Right lobe of liver (tissue), 4 donors: ENCODE measurements at regions not wholly inside any gene's neighbourhood (a gene's known extent, or its start where the extent isn't known, plus 50 kb on each side); places are given as distances from the start of the nearest gene placed in this dataset.

Experiments
- POLR2A ChIP-seq: fragments of 450-650 bp; IDR thresholded peaks from one replicate; pipeline ENCODE4 v1.6.1; 2017; ENCODE audit warnings: antibody characterized with exemption, mild to moderate bottlenecking
- TF ChIP-seq, protein P1 (sequence below), 4 donors: fragments of 200-600 bp in 3 of 4; fragments of 450-650 bp in 1 of 4; IDR thresholded peaks; one replicate each; pipeline versions ENCODE4 v1.5.1 to v1.8.0; 2016 to 2022; ENCODE audit warnings: antibody characterized with exemption in 4 of 4, mild to moderate bottlenecking in 2 of 4
- donor health status: DM: no; HTN: no; CAD: no.
- donor health status: DM: no; HTN: no; CAD: no.
- donor health status: DM: no; HTN: yes; CAD: no.

GRCh38 chr6:144778773-144779492 is 493.8 kb downstream of the UTRN start:
- TF ChIP-seq, protein P1, sequence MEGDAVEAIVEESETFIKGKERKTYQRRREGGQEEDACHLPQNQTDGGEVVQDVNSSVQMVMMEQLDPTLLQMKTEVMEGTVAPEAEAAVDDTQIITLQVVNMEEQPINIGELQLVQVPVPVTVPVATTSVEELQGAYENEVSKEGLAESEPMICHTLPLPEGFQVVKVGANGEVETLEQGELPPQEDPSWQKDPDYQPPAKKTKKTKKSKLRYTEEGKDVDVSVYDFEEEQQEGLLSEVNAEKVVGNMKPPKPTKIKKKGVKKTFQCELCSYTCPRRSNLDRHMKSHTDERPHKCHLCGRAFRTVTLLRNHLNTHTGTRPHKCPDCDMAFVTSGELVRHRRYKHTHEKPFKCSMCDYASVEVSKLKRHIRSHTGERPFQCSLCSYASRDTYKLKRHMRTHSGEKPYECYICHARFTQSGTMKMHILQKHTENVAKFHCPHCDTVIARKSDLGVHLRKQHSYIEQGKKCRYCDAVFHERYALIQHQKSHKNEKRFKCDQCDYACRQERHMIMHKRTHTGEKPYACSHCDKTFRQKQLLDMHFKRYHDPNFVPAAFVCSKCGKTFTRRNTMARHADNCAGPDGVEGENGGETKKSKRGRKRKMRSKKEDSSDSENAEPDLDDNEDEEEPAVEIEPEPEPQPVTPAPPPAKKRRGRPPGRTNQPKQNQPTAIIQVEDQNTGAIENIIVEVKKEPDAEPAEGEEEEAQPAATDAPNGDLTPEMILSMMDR (IDR thresholded peaks at IDR 0.05) = peak; percentile 33 to 60 (median 42)
- no peak for TF ChIP-seq POLR2A
